Umbilical cord (tissue), 1 donor: ENCODE measurements at regions not wholly inside any gene's neighbourhood (a gene's known extent, or its start where the extent isn't known, plus 50 kb on each side); places are given as distances from the start of the nearest gene placed in this dataset.

ENCODE experiments used
- DNase-seq: peaks from one replicate; pipeline ENCODE4 v3.0.0-alpha.2; 2015; ENCODE audit warnings: low spot score

DNA sequence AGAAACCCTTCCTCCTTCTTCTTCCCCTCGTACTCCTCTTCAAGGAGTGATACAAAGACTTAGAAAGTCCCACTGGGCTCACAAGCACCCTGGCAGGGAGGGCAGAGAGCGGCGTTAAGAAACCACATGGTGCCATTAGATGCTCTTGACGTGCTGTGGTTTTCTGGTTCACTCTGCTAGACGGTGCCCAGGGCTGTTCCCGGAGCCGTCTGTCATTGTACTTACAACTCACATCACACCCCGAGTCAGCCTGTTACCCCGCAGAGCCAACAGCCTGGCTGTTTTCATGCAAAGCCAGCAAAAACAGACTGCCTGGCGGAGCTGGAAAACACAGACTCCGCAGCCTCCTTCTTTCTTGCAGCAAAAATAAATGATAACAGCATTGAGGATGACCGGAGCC, 232.6 kb upstream of the TBX3 start:
- no peak for DNase-seq

DNA sequence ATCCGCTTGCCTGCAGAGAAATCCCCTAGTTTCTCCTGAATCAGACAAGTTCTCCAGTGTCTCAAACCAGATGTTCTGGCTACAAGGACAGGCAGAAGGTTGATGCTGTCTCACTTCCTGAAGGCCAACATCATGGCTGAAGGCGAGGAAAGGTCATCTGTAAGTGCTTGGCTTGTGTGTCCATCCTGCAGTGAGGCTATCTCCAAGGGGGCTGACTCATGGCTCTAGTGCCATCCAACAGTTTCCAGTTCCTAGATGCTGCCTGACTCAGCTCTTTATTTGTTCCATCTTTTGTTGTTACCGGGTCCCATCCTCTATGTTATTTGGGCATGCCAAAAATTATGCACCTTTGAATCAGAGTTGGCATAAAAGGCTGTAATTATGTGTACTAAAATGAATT, 232.1 kb upstream of the TBX3 start:
- DNase-seq, result no peak

DNA sequence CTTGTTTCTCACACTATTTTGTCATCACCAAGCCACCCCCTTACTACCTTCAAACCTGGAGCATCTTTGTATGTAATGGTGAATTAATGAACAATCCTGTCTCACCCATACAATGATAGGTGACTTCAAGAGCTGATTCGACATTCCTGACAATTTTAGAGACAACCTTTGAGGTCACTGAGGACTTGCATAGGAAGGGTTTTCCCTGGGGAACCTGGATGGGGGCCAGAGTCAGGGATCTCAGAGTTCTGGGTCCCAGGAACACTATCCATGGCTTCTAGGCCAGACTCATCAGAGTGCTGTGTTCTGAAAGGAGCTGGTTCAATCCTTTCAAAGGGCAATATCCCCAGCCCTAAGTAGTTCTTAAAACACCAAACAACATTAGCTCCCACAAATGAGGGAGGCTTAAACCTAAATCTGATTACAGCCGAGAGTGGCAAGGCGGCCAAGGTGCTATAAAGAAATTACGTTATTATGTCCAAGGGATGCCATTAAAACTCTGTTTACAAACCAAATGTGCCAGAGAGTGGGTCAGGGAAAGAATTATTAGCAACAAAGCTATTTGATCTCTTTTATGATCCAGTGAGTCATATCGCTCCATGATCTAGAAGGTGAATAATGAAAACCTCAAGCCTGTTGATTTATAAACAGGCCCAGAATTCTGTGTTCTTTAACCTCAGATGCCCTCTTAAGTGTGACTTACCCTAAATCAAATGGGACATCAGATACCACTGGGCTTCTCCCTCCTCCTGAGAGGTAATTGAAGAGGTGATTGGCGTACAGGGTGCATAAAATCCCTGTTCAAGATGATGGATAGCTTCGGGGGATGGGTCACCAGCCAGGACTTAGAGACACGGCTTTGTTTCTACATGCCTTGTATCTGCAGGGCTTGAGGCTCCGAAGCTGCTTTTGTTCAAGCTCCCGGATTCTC, 230.2 kb upstream of the TBX3 start:
- peak; percentile 58 for DNase-seq

- DNase-seq, result no peak
Measured at GRCh38 chr12:114912811-114913210, 228.8 kb upstream of the TBX3 start.

- DNase-seq, result no peak
Measured at GRCh38 chr12:114911196-114911595, 227.2 kb upstream of the TBX3 start.

DNA sequence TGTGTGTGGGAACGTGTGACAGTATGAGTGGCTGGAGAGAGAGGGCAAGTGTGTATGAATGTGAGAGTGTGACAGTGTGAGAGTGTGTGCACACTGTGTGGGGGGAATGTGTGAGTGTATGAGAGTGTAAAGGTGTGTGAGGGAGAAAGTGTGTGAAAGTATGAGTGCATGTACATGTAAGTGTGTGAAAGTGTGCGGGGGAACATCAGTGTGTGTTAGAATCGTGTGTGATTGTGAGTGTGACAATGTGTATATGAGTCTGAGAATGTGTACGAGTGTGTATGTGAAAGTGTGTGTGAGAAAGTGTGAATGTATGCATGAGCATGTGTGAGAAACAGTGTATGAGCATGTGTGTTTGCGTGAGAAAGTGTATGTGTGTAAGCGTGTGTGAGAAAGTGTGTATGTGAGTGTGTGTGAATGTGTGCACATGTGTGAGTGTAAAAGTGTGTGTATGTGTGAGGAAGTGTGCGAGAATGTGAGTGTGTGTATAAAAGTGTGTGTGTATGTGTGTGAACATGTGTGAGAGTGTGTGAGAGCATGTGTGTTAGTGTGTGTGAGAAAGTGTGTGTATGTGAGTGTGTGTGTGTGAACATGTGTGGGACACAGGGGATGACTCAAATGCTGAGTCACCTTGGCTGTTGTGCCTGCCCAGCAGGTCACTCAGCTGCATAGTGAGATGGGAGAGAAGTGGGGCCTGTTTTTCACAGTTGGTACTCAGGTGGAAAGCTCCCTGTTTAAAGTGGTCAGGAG, 220.5 kb upstream of the TBX3 start:
- no peak for DNase-seq

GRCh38 chr12:114903083-114903691, 219.2 kb upstream of the TBX3 start:
- DNase-seq, result peak; percentile 50

- DNase-seq, result no peak
Measured at GRCh38 chr12:114902665-114903064, 218.7 kb upstream of the TBX3 start.

DNA sequence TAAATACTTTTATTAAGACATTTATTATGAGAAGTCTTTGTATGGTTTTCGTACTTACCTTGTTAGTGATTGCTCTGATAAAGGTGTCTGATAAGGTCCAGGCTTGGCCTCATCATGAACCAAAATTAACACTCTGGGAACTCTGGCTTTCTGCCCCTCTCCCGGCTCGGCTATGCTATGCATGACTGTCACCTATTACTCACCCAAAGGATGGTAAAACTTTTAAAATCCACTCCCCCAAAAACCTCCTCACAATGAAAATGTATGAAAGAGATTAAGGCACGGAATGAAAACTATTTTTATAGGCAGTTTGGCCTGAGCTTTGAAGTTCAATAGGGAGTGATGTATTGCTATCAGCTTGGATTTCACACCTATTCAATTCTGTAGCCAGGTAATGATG, 217.3 kb upstream of the TBX3 start:
- DNase-seq, result no peak

GRCh38 chr12:114898159-114898558, 214.2 kb upstream of the TBX3 start:
- no peak for DNase-seq

- DNase-seq, result no peak
Measured at GRCh38 chr12:114895827-114896226, 211.9 kb upstream of the TBX3 start.

DNA sequence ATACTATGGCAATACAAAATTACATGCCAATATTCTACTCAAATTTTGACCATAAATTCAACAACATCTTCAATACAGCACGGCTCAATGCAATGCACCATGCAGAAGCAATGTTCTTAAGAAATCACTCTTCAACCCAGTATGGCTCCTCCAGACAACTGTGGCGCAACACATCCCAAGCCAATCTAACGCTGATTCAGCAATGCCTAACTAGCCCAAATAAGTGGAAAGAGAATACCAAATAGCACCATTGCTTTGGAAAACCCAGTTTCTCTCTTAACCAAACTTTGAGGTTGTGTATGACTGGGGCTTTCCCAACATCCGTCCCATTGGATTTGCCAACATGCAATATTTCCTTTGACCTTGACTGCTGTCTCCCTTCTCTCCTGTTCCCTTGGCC, 211.1 kb upstream of the TBX3 start:
- DNase-seq, result no peak

DNA sequence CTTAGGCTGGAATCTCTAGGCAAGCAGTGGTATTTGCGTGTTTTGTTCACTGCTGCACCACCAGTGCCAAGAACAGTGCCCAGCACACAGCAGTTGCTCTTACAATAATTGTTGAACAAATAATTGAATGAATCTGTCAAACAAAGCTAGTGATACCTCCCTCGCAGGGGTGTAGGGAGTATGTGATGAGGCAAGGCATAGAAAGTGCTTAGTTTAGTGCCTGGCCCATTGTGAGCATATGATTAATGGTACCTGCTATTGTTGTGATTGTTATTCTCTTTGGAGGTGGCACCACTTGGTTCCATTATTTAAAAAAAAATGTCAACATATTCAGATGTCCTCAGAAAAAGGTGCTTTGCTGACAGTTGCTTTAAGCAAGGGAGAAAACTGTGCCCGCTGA, 210.1 kb upstream of the TBX3 start:
- no peak for DNase-seq

- DNase-seq, result peak; percentile 61
Measured at GRCh38 chr12:114888928-114889584, 205.1 kb upstream of the TBX3 start.

- no peak for DNase-seq
Measured at GRCh38 chr12:114888448-114888847, 204.5 kb upstream of the TBX3 start.

- DNase-seq, result no peak
Measured at GRCh38 chr12:114885501-114885900, 201.5 kb upstream of the TBX3 start.

DNA sequence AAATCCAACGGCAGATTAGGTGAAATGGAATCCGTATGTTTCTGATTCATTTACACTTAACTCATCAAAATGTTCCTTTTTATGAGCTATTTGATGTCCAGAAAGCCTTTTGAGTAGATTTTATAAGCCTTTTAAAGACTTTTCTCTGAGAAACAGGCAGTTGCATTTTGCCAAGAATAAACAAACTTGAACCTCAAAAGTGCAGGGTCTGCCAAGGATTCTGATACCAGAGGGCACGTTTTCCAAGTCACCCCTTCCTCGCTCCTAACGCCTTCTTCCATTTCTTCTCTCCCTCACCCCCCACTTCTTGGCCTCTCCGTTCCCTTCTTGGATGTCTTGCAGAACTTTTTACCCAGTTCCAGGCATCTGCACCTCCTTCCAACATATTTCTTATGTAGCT, 200.6 kb upstream of the TBX3 start:
- DNase-seq, result peak; percentile 44

GRCh38 chr12:114882083-114882482, 198.1 kb upstream of the TBX3 start:
- DNase-seq, result no peak

DNA sequence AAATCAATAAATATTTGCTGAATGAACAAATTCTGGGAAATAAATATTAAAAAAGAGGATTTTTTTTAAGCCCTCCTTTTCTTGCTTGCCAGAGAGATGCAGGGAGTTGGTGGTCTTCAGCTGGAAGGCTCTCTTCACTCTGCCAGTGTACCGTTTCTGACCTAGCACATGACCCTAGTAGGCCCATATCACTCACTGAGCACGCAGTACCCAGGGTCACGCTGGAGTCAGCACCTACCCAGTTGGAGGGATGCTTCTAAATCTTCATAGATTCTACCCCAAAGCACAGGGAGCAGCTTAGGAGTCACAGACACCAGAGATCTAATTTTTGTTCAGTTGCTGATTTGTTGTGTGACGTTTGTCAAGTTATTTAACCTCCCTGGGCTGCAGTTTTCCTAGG, 195.4 kb upstream of the TBX3 start:
- DNase-seq, result no peak

- DNase-seq, result no peak
Measured at GRCh38 chr12:114878781-114879180, 194.8 kb upstream of the TBX3 start.

- DNase-seq, result no peak
Measured at GRCh38 chr12:114876968-114877680, 193.1 kb upstream of the TBX3 start.
